ENCODE measurements at regions not wholly inside any gene's neighbourhood (a gene's known extent, or its start where the extent isn't known, plus 50 kb on each side); places are given as distances from the start of the nearest gene placed in this dataset.

DNA sequence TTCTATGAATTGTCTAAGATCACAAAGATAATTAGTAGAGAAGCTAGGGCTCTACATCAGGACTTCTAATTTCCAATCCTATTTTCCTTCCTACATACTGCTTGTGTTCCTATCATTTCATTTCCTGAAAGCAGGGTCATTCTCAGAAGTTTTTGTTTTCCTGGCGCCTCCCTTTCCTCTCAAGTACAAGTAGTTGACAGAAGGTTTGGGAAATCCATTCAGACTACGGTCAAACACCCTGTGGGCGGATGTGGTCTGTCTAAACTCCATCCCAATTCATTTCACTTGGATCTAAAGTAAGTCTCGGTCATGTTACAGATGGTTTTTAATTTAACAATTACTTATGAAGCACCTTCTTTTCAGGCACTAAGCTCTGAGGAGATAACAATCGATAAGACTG, 221.4 kb downstream of the MTERF1 start (continued):
- TF ChIP-seq, protein P1, sequence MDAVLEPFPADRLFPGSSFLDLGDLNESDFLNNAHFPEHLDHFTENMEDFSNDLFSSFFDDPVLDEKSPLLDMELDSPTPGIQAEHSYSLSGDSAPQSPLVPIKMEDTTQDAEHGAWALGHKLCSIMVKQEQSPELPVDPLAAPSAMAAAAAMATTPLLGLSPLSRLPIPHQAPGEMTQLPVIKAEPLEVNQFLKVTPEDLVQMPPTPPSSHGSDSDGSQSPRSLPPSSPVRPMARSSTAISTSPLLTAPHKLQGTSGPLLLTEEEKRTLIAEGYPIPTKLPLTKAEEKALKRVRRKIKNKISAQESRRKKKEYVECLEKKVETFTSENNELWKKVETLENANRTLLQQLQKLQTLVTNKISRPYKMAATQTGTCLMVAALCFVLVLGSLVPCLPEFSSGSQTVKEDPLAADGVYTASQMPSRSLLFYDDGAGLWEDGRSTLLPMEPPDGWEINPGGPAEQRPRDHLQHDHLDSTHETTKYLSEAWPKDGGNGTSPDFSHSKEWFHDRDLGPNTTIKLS (IDR thresholded peaks at IDR 0.05; ENCODE audit: borderline replicate concordance, low read depth), result no peak
- TF ChIP-seq HNRNPH1 (optimal IDR thresholded peaks at IDR 0.05; ENCODE audit: low read depth, low read length) (no peak), MXI1 (IDR thresholded peaks at IDR 0.05; ENCODE audit: low read depth, low read length) (no peak), ZNF586 (CRISPR knock-in tag; conservative IDR thresholded peaks at IDR 0.05) (no peak), CBX1 (IDR thresholded peaks at IDR 0.05; ENCODE audit: low read depth) (no peak), ZNF780A (CRISPR knock-in tag; IDR thresholded peaks at IDR 0.05) (no peak), BCL6 (CRISPR knock-in tag; IDR thresholded peaks at IDR 0.05) (no peak), HDAC8 (tag; IDR thresholded peaks at IDR 0.05) (no peak), FIP1L1 (IDR thresholded peaks at IDR 0.05; ENCODE audit: low read depth, low read length, poor library complexity, severe bottlenecking) (no peak)
- TF ChIP-seq, protein P2, sequence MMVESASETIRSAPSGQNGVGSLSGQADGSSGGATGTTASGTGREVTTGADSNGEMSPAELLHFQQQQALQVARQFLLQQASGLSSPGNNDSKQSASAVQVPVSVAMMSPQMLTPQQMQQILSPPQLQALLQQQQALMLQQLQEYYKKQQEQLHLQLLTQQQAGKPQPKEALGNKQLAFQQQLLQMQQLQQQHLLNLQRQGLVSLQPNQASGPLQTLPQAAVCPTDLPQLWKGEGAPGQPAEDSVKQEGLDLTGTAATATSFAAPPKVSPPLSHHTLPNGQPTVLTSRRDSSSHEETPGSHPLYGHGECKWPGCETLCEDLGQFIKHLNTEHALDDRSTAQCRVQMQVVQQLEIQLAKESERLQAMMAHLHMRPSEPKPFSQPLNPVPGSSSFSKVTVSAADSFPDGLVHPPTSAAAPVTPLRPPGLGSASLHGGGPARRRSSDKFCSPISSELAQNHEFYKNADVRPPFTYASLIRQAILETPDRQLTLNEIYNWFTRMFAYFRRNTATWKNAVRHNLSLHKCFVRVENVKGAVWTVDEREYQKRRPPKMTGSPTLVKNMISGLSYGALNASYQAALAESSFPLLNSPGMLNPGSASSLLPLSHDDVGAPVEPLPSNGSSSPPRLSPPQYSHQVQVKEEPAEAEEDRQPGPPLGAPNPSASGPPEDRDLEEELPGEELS (CRISPR knock-in tag; IDR thresholded peaks at IDR 0.05; ENCODE audit: borderline replicate concordance), result no peak
